ENCODE measurements at regions not wholly inside any gene's neighbourhood (a gene's known extent, or its start where the extent isn't known, plus 50 kb on each side); places are given as distances from the start of the nearest gene placed in this dataset.
"Not testable (repeated sequence)": the region's sequence is repeated elsewhere in the genome, so short reads cannot be mapped to it uniquely, and the experiment has no call there.

DNA sequence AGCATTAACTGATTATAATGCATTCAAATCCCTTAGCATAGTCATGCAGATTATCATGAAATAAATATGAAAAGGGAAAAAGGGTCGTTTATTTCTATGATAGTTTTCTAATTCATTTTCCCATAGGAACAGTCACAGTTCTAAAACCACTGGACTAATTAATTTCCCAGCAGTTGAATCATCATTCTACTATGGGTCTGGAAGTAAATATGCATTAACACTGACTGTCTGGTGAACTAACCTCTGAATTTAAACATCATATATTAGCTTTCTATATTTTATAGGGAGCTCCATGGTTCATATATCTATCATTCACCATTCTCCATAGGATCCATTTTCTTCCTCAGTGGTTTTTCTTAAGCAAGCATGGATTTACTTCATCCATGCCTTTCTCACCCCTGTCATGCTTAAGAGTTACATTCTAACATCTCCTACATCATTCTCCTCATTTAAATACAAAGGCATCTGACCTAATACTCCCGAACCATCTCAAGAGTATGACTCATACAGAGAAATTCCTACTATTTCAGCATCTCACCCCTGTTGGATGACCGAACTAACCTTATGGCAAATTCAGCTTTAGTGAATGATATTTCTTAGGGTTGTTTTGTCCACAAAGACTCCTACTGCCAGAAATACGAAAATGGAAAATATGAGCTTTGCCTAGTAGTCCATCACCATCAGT lies 198.7 kb upstream of the ADAMTS3 start:
- no peak for DNase-seq

DNA sequence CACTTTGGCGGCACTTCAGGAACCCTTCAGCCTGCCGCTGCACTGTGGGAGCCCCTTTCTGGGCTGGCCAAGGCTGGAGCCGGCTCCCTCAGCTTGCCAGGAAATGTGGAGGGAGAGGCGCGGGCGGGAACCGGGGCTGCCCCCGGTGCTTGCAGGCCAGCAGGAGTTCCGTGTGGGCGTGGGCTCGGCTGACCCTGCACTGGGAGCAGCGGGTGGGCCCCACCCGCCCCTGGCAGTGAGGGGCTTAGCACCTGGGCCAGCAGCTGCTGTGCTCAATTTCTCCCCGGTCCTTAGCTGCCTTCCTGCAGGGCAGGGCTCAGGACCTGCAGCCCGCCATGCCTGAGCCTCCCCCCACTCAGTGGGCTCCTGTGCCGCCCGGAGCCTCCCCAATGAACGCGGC lies 196.8 kb upstream of the ADAMTS3 start:
- not testable (repeated sequence) for DNase-seq

DNA sequence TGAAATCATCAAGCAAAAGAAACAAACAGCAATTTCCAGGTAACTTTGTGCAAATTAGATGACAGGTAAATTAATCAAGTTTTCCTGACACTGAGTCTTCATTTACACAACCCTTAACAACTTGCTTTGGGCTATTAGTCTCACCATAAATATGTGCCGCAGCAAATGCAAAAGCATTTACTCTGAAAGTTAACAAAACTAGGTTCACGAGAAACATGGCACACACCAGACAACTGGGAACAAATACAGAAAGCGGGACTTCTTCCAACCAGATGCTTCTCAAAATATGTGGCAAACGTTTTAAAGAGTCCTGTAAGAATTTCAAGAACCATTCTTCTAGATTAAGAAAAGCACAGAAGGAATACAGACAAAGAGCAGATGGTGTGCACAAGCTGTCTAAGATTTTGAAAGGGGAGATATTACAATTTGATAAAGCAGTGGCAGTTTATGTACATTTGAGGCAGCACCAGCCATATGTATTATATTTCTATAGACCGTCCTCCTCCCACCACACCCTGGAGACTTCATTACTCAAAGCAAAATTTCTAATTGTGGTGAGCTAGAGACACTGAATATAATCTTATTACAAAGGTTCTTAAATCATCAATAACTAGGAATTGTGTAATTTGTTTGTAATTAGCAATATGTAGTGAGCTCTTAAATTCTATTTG lies 192.5 kb upstream of the ADAMTS3 start:
- DNase-seq = no peak

- not testable (repeated sequence) for DNase-seq
Measured at GRCh38 chr4:72753414-72753813, 184.4 kb upstream of the ADAMTS3 start.

DNA sequence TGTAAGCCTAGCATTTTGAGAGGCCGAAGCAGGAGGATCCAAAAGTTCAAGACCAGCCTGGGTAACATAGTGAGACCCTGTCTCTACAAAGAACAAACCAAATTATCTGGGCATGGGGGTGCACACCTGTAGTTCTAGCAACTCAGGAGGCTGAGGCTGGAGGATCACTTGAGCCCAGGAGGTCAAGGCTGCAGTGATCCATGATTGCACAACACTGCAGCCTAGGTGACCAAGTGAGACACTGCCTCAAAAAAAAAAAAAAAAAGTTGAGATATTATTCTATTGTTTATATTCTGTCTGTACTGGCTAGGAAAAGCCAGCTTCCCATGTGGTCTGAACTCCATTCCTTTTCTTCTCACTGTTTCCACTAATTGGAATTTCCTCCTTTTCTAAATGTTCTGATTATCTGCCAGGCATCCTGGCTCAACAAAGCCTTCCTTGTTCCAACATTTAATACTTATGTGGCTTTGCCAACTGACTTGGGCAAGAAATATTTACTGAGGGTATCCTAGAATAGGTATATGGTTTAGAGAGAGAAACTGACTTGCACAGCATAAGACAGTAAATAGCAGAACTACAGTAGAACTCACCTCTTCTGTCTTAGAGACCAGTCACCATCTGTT lies 175.2 kb upstream of the ADAMTS3 start:
- no peak for DNase-seq

- no peak for DNase-seq
Measured at GRCh38 chr4:72743078-72743477, 174.1 kb upstream of the ADAMTS3 start.

GRCh38 chr4:72715299-72715698 lies 146.3 kb upstream of the ADAMTS3 start:
- DNase-seq = no peak

DNA sequence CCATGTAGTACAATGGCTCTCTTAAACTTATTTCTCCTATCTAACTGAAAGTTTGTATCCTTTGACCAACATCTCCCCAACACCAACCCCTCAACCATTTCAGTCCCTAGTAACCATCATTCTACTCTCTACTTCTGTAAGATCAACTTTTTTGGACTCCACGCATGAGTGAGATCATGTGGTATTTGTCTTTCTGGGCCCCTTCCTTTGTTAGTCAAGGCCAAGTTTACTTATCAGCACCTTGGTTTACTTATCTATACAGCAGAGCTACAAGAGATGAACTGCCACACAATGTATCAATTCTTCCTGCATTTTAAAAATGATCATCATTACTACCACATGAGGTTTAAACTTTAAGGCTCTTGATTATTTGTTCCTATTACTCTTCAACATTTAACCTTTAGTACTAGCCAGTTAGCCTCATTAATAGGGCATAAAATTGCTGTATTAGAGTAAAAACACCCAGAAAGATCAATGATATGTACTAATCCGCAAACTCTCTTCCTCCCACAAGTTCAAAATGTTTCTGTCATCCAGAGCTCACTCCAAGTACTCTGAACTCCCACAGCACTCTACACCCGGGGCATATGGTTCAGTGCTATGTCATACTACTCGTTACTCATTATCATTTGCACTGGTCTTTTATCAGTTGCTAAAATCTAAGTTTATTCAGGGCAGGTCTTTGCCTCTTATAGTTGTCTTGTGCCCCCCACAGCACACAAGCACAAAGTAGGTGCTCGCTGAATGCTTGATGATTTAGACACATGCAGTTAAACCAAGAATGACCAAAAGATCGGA lies 145.7 kb upstream of the ADAMTS3 start:
- DNase-seq = no peak

- DNase-seq = no peak
Measured at GRCh38 chr4:72712997-72713396, 144.0 kb upstream of the ADAMTS3 start.

- no peak for DNase-seq
Measured at GRCh38 chr4:72709475-72709874, 140.5 kb upstream of the ADAMTS3 start.

GRCh38 chr4:72706684-72707083 lies 137.7 kb upstream of the ADAMTS3 start:
- no peak for DNase-seq

DNA sequence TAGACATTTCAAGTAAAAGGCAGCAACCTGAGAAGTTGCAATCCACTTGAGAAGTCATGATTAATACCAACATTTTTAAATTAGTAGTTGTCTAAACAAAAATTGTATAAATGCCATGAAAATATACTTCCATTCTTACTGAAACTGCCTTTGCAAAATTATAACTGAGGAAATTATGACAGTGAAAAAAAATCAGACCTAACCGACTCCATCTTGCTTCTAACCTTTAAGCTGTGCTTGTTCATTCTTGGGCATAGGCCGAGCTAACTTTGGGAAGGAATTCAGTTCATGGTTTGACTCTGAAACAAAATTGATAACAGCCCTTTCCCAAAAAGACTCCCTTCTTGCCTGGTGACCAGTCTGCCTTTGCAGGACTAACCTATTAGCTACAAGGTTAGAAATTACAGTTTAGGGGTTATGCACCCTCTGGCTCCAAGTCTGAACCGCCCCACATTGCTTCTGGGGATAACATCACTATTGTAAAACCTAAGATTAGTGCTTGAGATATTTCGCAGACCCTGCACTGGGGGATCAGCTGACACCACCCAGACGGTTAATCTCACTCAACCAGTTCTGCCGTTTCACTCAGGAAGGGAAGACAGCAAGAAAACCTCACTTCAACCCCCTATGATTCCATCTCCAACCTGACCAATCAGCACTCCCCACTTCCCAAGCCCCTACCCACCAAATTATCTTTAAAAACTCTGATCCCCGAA lies 136.1 kb upstream of the ADAMTS3 start:
- not testable (repeated sequence) for DNase-seq

DNA sequence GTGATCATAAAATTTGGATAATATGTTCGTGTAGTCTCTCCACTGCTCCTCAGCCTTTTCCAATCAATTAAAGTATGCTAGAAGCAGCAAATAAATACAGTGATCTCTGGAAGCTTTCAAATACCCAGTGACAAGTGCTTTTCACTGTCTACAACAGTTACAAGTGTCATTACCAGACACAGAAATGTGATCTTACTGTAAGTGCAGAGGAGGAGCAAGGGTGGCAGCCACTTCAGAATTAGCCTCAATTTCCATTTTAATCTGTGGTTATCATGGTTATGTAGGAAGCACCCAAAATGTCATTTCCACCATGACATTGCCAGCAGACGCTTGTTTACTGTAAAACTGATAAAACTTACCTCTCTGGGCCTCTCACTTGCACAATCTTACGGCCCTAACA lies 133.9 kb upstream of the ADAMTS3 start:
- no peak for DNase-seq

GRCh38 chr4:72701987-72702819 lies 133.2 kb upstream of the ADAMTS3 start:
- peak; percentile 74 to 76 for DNase-seq

- no peak for DNase-seq
Measured at GRCh38 chr4:72690771-72691170, 121.8 kb upstream of the ADAMTS3 start.

DNA sequence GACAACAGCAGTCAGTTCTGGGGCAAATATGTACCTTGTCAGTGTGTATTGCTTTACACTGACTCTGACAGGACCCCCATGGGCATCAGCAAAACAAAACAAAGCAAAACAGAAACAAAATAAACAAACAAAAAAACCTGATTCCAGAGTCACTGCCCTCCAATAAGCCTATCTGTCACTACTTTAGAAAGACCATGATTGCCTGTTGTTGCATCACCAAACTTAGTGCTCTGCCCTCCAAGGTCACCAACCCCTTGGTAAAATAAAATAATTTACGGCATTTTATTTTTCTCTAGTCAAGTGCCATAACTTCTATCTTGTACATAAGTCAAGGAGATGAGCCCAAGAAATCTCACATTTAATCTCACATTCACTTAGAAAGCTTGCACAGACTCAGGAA lies 120.9 kb upstream of the ADAMTS3 start:
- no peak for DNase-seq

- DNase-seq = not testable (repeated sequence)
Measured at GRCh38 chr4:72686390-72686789, 117.4 kb upstream of the ADAMTS3 start.

GRCh38 chr4:72679666-72680065 lies 110.6 kb upstream of the ADAMTS3 start:
- DNase-seq = no peak

DNA sequence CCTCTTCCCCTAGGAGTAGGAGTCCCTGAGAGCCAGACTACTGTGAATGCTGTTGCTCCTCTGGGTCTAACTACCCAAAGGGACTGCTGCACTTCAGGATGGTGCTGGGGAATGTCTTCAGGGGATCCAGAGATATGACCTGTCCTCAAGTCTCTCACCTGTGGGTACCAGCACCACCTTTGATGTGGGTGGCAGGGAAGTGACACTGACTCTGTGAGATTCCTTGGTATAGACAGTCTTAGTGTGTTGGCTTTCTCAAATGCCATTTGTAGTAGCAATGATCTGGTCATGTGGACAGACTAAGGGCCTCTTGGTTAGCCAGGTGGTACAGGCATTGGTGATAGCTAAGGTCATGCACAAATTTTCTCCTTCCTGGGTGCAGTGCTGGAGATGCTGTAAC lies 108.9 kb upstream of the ADAMTS3 start:
- no peak for DNase-seq

DNA sequence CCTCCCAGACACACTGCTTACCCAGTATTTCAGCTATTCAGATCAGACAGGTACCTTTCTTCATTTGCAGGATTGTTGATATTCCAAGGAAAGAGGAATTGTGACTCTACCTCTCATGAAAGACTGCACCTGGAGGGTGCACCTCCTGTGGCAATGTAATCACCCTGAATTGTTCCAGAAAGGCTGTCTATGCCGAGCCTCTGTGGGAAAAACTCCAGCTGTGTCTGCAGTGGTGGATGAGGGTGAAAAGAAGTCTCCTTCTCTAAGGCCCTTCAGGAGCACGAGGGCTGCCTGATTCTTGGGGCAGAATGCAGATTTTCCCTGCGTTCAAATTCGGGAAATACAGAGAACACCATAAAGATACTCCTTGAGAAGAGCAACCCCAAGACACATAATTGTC lies 108.2 kb upstream of the ADAMTS3 start:
- no peak for DNase-seq

DNA sequence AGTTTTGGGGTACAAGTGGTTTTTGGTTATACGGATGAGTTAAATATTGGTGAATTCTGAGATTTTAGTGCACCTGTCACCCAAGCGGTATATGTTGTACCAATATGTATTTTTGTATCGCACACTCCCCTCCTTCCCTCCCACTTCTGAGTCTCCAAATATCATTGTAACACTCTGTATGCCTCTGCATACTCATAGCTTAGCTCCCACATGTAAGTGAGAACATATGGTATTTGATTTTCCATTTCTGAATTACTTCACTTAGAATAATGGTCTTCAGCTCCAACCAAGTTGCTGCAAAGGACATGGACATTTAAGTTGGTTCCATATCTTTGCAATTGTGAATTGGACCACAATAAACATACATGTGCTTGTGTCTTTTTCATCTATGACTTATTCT lies 103.0 kb upstream of the ADAMTS3 start:
- no peak for DNase-seq

DNA sequence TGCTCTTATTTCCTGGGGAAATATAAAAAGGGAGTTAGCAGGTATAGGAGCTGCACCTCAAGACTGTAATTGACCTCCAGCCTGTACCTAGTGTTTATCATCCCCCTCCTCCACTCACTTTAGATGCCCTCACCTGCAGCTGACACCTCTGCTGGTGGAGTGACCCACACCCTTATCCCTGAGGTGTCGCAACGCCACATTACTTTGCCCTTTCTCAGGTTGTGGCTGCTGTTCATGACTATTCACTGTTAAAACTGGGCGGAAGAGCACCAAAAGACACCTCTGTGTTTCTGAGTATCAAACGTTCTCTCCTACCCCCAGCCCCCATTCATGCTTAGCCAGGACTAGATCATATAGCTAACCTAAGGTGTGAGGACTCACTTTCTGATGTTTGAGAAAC lies 101.5 kb upstream of the ADAMTS3 start:
- DNase-seq = no peak

Data from Kasumi-1 (cell line).